CD4-positive, CD25-positive, alpha-beta regulatory T cell (primary cell): ENCODE measurements at regions not wholly inside any gene's neighbourhood (a gene's known extent, or its start where the extent isn't known, plus 50 kb on each side); places are given as distances from the start of the nearest gene placed in this dataset.

ENCODE experiments used
- ATAC-seq, 2 donors: fragments of 150-1000 bp; cut with Tn5 transposase; one replicate each; pipeline ENCODE4 v1.10.0; 2021; ENCODE audit warnings: low read depth in 2 of 2, moderate number of reproducible peaks in 2 of 2, moderate library complexity in 1 of 2
- DNase-seq, 3 donors: peaks; one replicate each; pipeline versions ENCODE4 v3.0.0 to v3.0.0-alpha.2; 2012 to 2022; ENCODE audit warnings: mixed read lengths in 1 of 3
- H3K27ac ChIP-seq: one replicate; pipeline ENCODE4 v1.7.0; 2013; ENCODE audit warnings: mild to moderate bottlenecking, low read length; ENCODE audit not compliant: insufficient read depth, poor library complexity, severe bottlenecking
- H3K27me3 ChIP-seq: one replicate; pipeline ENCODE4 v1.7.0; 2013; ENCODE audit warnings: low read length; ENCODE audit not compliant: control insufficient read depth, insufficient read depth
- H3K36me3 ChIP-seq: one replicate; pipeline ENCODE4 v1.7.0; 2013; ENCODE audit warnings: mild to moderate bottlenecking, low read length, moderate library complexity; ENCODE audit not compliant: control insufficient read depth, insufficient read depth
- H3K4me1 ChIP-seq: 2 replicates; pipeline ENCODE4 v1.7.0; 2013; ENCODE audit warnings: mild to moderate bottlenecking, low read length; ENCODE audit not compliant: insufficient read depth, control insufficient read depth, poor library complexity, severe bottlenecking
- H3K4me3 ChIP-seq: one replicate; pipeline ENCODE4 v1.7.0; 2013; ENCODE audit warnings: low read depth, mild to moderate bottlenecking, low read length, moderate library complexity
- H3K9me3 ChIP-seq, 2 experiments: 1 replicate in 1 of 2; 2 replicates in 1 of 2; pipeline ENCODE4 v1.7.0; 2013; ENCODE audit warnings: low read length in 2 of 2, mild to moderate bottlenecking in 1 of 2, moderate library complexity in 1 of 2; ENCODE audit not compliant: control insufficient read depth in 2 of 2
- H3K27ac Mint-ChIP-seq, 3 donors: one replicate each; pipeline ENCODE4 v1.8.0; 2020 to 2022; ENCODE audit warnings: mild to moderate bottlenecking in 3 of 3, mixed read lengths in 3 of 3, moderate library complexity in 2 of 3
- H3K27me3 Mint-ChIP-seq: one replicate; pipeline ENCODE4 v1.8.0; 2022; ENCODE audit warnings: mild to moderate bottlenecking, mixed read lengths
- H3K36me3 Mint-ChIP-seq: one replicate; pipeline ENCODE4 v1.8.0; 2020; ENCODE audit warnings: mixed read lengths
- H3K4me1 Mint-ChIP-seq, 4 donors: one replicate each; pipeline ENCODE4 v1.8.0; 2020 to 2022; ENCODE audit warnings: mixed read lengths in 4 of 4, mild to moderate bottlenecking in 1 of 4
- H3K4me3 Mint-ChIP-seq, 4 donors: one replicate each; pipeline ENCODE4 v1.8.0; 2020 to 2022; ENCODE audit warnings: mild to moderate bottlenecking in 4 of 4, mixed read lengths in 4 of 4, moderate library complexity in 3 of 4
- H3K9me3 Mint-ChIP-seq, 7 donors: one replicate each; pipeline ENCODE4 v1.8.0; 2020 to 2022; ENCODE audit warnings: mixed read lengths in 7 of 7, mild to moderate bottlenecking in 3 of 7, moderate library complexity in 2 of 7

DNA sequence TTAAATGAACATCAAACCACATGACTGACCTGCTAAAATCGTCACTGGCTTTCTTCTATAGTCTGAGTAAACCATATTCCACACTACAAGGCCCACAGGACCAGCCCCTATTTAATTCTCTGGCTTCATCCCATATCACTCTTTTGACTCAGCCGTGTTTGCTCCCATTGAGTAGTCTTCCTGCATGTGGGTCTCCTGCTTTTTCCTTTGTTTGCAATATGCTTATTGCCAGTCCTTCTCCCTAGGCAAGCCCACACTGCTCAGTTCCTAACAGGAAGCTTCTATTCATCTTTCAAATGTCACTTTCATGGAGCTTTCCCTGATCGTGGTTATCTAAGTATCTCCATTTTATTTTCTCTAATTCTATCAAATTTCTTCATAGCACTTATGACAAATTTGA, 329.6 kb downstream of the RAPGEF2 start:
- Mint-ChIP-seq H3K27ac (no peak overlapping the region), H3K4me1 (peaks cover 0 to 8% (median under 1%) of the 10 kb centered on the region in 4 donors), H3K4me3 (no peak overlapping the region), H3K36me3 (no peaks in the 10 kb centered on the region), H3K9me3 (peaks cover 0 to 2% (median 0%) of the 10 kb centered on the region in 7 donors), H3K27me3 (peaks cover 15% of the 10 kb centered on the region)
- Histone ChIP-seq H3K4me3 (no peak overlapping the region), H3K36me3 (no peaks in the 10 kb centered on the region), H3K9me3 (no peaks in the 10 kb centered on the region), H3K27me3 (no peaks in the 10 kb centered on the region), H3K27ac (no peak overlapping the region), H3K4me1 (no peaks in the 10 kb centered on the region)
- ATAC-seq (no peak), DNase-seq (no peak)

GRCh38 chr4:159433337-159433736, 330.5 kb downstream of the RAPGEF2 start:
- Mint-ChIP-seq H3K27me3 (peaks cover 15% of the 10 kb centered on the region), H3K4me3 (no peak overlapping the region), H3K36me3 (no peaks in the 10 kb centered on the region), H3K4me1 (peaks cover 0 to 8% (median under 1%) of the 10 kb centered on the region in 4 donors), H3K27ac (no peak overlapping the region), H3K9me3 (peaks cover 0 to 2% (median 0%) of the 10 kb centered on the region in 7 donors)
- ATAC-seq (no peak), DNase-seq (no peak)
- H3K27me3 ChIP-seq: no peaks in the 10 kb centered on the region
- H3K27ac ChIP-seq: no peak overlapping the region
- no peak overlapping the region for H3K4me3 ChIP-seq
- H3K9me3 ChIP-seq: no peaks in the 10 kb centered on the region
- H3K36me3 ChIP-seq: no peaks in the 10 kb centered on the region
- no peaks in the 10 kb centered on the region for H3K4me1 ChIP-seq

DNA sequence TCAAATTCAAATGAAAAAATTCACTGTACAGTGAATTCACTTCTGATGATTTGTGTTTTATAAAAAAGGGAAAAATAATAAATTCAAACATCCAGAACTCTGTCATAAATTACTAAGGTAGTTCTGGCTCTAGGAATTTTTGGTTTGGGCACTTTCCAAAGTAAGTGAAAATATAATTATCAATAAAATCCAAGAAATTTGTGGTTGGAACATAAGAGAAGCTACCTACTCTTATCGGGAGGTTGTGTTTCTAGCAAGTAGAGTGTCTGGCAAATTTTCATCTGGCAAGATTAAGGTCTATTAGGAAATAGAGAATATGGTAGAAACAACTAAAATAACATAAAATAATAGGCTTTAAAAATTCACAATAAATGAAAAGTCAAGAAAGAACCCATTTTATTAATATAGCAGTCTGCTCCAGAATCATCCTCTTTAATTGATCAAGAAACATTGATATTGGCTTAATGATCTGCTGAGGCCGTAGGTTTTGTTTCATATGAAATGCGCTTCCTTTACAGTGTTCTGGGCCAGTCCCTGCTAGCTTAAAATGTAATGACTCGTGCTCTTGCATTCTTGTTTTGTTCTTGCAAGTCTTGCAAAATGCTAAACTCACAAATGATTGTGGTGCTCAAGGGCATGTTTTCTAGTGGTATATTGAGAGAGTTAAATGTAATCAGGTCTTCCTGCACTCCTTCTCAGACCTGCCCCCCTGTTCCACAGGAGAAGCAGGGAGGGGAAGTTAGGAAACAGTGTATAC, 331.4 kb downstream of the RAPGEF2 start:
- no peaks in the 10 kb centered on the region for H3K36me3 Mint-ChIP-seq
- H3K4me1 ChIP-seq: no peaks in the 10 kb centered on the region
- peaks cover 0 to 2% (median 0%) of the 10 kb centered on the region in 7 donors for H3K9me3 Mint-ChIP-seq
- H3K9me3 ChIP-seq: no peaks in the 10 kb centered on the region
- H3K4me3 Mint-ChIP-seq: no peak overlapping the region
- H3K27ac ChIP-seq: no peak overlapping the region
- H3K27me3 Mint-ChIP-seq: peaks cover 17% of the 10 kb centered on the region
- H3K27me3 ChIP-seq: no peaks in the 10 kb centered on the region
- no peaks in the 10 kb centered on the region for H3K36me3 ChIP-seq
- H3K4me3 ChIP-seq: no peak overlapping the region
- DNase-seq (no peak), ATAC-seq (no peak)
- peaks cover 0 to 8% (median under 1%) of the 10 kb centered on the region in 4 donors for H3K4me1 Mint-ChIP-seq
- no peak overlapping the region for H3K27ac Mint-ChIP-seq

GRCh38 chr4:159434871-159435241, 332.0 kb downstream of the RAPGEF2 start:
- ATAC-seq: no peak
- H3K9me3 ChIP-seq: no peaks in the 10 kb centered on the region
- no peaks in the 10 kb centered on the region for H3K27me3 ChIP-seq
- no peak for DNase-seq
- Mint-ChIP-seq H3K9me3 (peaks cover 0 to 2% (median 0%) of the 10 kb centered on the region in 7 donors), H3K36me3 (no peaks in the 10 kb centered on the region), H3K4me1 (peaks cover 0 to 8% (median under 1%) of the 10 kb centered on the region in 4 donors), H3K4me3 (no peak overlapping the region), H3K27me3 (peaks cover 21% of the 10 kb centered on the region), H3K27ac (no peak overlapping the region)
- no peaks in the 10 kb centered on the region for H3K36me3 ChIP-seq
- no peaks in the 10 kb centered on the region for H3K4me1 ChIP-seq
- no peak overlapping the region for H3K27ac ChIP-seq
- no peak overlapping the region for H3K4me3 ChIP-seq

DNA sequence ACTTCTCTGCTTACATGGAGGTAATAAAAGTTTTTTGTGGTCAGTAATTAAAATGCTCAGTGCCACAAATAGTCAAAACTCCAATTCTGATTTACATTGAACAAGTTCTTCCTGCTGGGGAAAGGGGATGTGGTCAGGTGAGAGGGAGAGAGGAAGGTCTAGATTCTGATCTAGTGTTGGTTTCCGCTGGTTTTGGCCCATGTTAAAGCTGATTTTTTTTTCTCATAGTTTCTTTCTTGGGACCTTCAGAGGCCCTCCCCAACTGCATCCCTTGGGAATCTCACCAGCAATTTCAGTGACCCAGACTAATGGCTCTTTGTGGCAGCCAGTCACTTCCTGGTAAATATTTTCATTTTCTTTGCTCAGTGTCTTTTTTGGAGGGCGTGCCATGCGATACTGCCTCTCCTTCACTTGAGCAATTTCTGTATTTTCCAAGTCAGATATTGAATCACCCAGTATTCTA, 332.7 kb downstream of the RAPGEF2 start:
- DNase-seq: peak in 1 of 3 donors; percentile 5
- H3K4me3 Mint-ChIP-seq: no peak overlapping the region
- no peaks in the 10 kb centered on the region for H3K36me3 Mint-ChIP-seq
- H3K27ac ChIP-seq: no peak overlapping the region
- no peak for ATAC-seq
- no peak overlapping the region for H3K27ac Mint-ChIP-seq
- no peaks in the 10 kb centered on the region for H3K4me1 ChIP-seq
- H3K9me3 Mint-ChIP-seq: peaks cover 0 to 2% (median 0%) of the 10 kb centered on the region in 7 donors
- H3K27me3 Mint-ChIP-seq: peaks cover 23% of the 10 kb centered on the region
- H3K27me3 ChIP-seq: no peaks in the 10 kb centered on the region
- no peaks in the 10 kb centered on the region for H3K36me3 ChIP-seq
- no peaks in the 10 kb centered on the region for H3K9me3 ChIP-seq
- H3K4me1 Mint-ChIP-seq: peaks cover 0 to 8% (median under 1%) of the 10 kb centered on the region in 4 donors
- no peak overlapping the region for H3K4me3 ChIP-seq

- Histone ChIP-seq H3K36me3 (no peaks in the 10 kb centered on the region), H3K9me3 (no peaks in the 10 kb centered on the region), H3K27ac (no peak overlapping the region), H3K4me1 (no peaks in the 10 kb centered on the region), H3K27me3 (no peaks in the 10 kb centered on the region), H3K4me3 (no peak overlapping the region)
- DNase-seq (no peak), ATAC-seq (no peak)
- no peak overlapping the region for H3K27ac Mint-ChIP-seq
- no peaks in the 10 kb centered on the region for H3K36me3 Mint-ChIP-seq
- H3K4me3 Mint-ChIP-seq: no peak overlapping the region
- peaks cover 12% of the 10 kb centered on the region for H3K27me3 Mint-ChIP-seq
- no peaks in the 10 kb centered on the region for H3K4me1 Mint-ChIP-seq
- H3K9me3 Mint-ChIP-seq: peaks cover 0 to 1% (median 0%) of the 10 kb centered on the region in 7 donors
Measured at GRCh38 chr4:159443975-159444374, 341.1 kb downstream of the RAPGEF2 start.

- no peak overlapping the region for H3K27ac Mint-ChIP-seq
- Histone ChIP-seq H3K27me3 (no peaks in the 10 kb centered on the region), H3K36me3 (no peaks in the 10 kb centered on the region), H3K27ac (no peak overlapping the region), H3K4me1 (no peaks in the 10 kb centered on the region), H3K4me3 (no peak overlapping the region), H3K9me3 (no peaks in the 10 kb centered on the region)
- peaks cover 0 to 1% (median 0%) of the 10 kb centered on the region in 7 donors for H3K9me3 Mint-ChIP-seq
- H3K4me3 Mint-ChIP-seq: no peak overlapping the region
- no peaks in the 10 kb centered on the region for H3K36me3 Mint-ChIP-seq
- peaks cover 7% of the 10 kb centered on the region for H3K27me3 Mint-ChIP-seq
- no peak for ATAC-seq
- H3K4me1 Mint-ChIP-seq: no peaks in the 10 kb centered on the region
- no peak for DNase-seq
Measured at GRCh38 chr4:159444678-159445077, 341.8 kb downstream of the RAPGEF2 start.

- Mint-ChIP-seq H3K4me1 (no peaks in the 10 kb centered on the region), H3K27me3 (peaks cover 5% of the 10 kb centered on the region), H3K9me3 (peaks cover 0 to 1% (median 0%) of the 10 kb centered on the region in 7 donors), H3K27ac (no peak overlapping the region), H3K36me3 (no peaks in the 10 kb centered on the region), H3K4me3 (no peak overlapping the region)
- H3K27ac ChIP-seq: no peak overlapping the region
- no peak for DNase-seq
- H3K4me1 ChIP-seq: no peaks in the 10 kb centered on the region
- no peak overlapping the region for H3K4me3 ChIP-seq
- no peaks in the 10 kb centered on the region for H3K36me3 ChIP-seq
- H3K9me3 ChIP-seq: no peaks in the 10 kb centered on the region
- ATAC-seq: no peak
- no peaks in the 10 kb centered on the region for H3K27me3 ChIP-seq
Measured at GRCh38 chr4:159445692-159446091, 342.8 kb downstream of the RAPGEF2 start.
